Astrocyte (in vitro differentiated cells and primary cell): ENCODE measurements at regions not wholly inside any gene's neighbourhood (a gene's known extent, or its start where the extent isn't known, plus 50 kb on each side); places are given as distances from the start of the nearest gene placed in this dataset.

Experiments used
- DNase-seq: peaks from one replicate; pipeline ENCODE4 v3.0.0-alpha.2; 2010; ENCODE audit warnings: low read depth
- FAIRE-seq: peaks from 2 replicates; lab custom pipeline; 2011; peaks lifted over from hg19 to GRCh38; lab: Jason Lieb, UNC
- H2AFZ ChIP-seq: 2 replicates; pipeline ENCODE4 v1.6.0; 2012; ENCODE audit warnings: low read depth, low read length, inconsistent platforms
- H3K27ac ChIP-seq: 2 replicates; pipeline ENCODE4 v1.5.1; 2011; ENCODE audit warnings: low read depth, low read length, inconsistent platforms
- H3K27me3 ChIP-seq: 2 replicates; pipeline ENCODE4 v1.6.0; 2011; ENCODE audit warnings: low read length, inconsistent platforms; ENCODE audit not compliant: insufficient read depth
- H3K36me3 ChIP-seq: 2 replicates; pipeline ENCODE4 v1.5.1; 2011; ENCODE audit warnings: low read length, inconsistent platforms; ENCODE audit not compliant: insufficient read depth
- H3K4me1 ChIP-seq: 2 replicates; pipeline ENCODE4 v1.5.1; 2011; ENCODE audit warnings: low read length, inconsistent platforms; ENCODE audit not compliant: insufficient read depth
- H3K4me2 ChIP-seq: 2 replicates; pipeline ENCODE4 v1.6.0; 2012; ENCODE audit warnings: low read length, inconsistent platforms
- H3K4me3 ChIP-seq: 2 replicates; pipeline ENCODE4 v1.5.1; 2011; ENCODE audit warnings: low read depth, mild to moderate bottlenecking, low read length, inconsistent platforms; ENCODE audit not compliant: insufficient read depth
- H3K79me2 ChIP-seq: 2 replicates; pipeline ENCODE4 v1.6.0; 2012; ENCODE audit warnings: mild to moderate bottlenecking, low read length, inconsistent platforms; ENCODE audit not compliant: insufficient read depth
- H3K9ac ChIP-seq: 2 replicates; pipeline ENCODE4 v1.6.0; 2012; ENCODE audit warnings: mild to moderate bottlenecking, low read length, inconsistent platforms
- H3K9me3 ChIP-seq: 2 replicates; pipeline ENCODE4 v1.5.1; 2012; ENCODE audit warnings: low read depth, mild to moderate bottlenecking, low read length, inconsistent platforms; ENCODE audit not compliant: insufficient read depth
- H4K20me1 ChIP-seq: 2 replicates; pipeline ENCODE4 v1.6.0; 2012; ENCODE audit warnings: low read length, inconsistent platforms; ENCODE audit not compliant: insufficient read depth
- H3K27ac Mint-ChIP-seq: one replicate; pipeline ENCODE4 v1.8.0; 2021; ENCODE audit warnings: mild to moderate bottlenecking, mixed read lengths; ENCODE audit not compliant: unreplicated experiment
- H3K27me3 Mint-ChIP-seq: one replicate; pipeline ENCODE4 v1.8.0; 2021; ENCODE audit warnings: low read depth, mixed read lengths; ENCODE audit not compliant: unreplicated experiment
- H3K36me3 Mint-ChIP-seq: one replicate; pipeline ENCODE4 v1.8.0; 2021; ENCODE audit warnings: low read depth, mixed read lengths; ENCODE audit not compliant: unreplicated experiment
- H3K4me1 Mint-ChIP-seq: one replicate; pipeline ENCODE4 v1.8.0; 2021; ENCODE audit warnings: low read depth, mixed read lengths; ENCODE audit not compliant: unreplicated experiment
- H3K4me3 Mint-ChIP-seq: one replicate; pipeline ENCODE4 v1.8.0; 2021; ENCODE audit warnings: mild to moderate bottlenecking, moderate library complexity, mixed read lengths; ENCODE audit not compliant: unreplicated experiment
- H3K9me3 Mint-ChIP-seq: one replicate; pipeline ENCODE4 v1.8.0; 2021; ENCODE audit warnings: mild to moderate bottlenecking, mixed read lengths; ENCODE audit not compliant: unreplicated experiment
- CTCF ChIP-seq: IDR thresholded peaks from 2 replicates; pipeline ENCODE4 v1.5.1; 2011; ENCODE audit warnings: low read depth, mild to moderate bottlenecking, inconsistent platforms, low read length, moderate library complexity; ENCODE audit not compliant: insufficient read depth
- EZH2 ChIP-seq: IDR thresholded peaks from 2 replicates; pipeline ENCODE4 v1.6.1; 2012; ENCODE audit warnings: mild to moderate bottlenecking, low read length, inconsistent platforms; ENCODE audit not compliant: insufficient read depth

GRCh38 chr4:105025263-105026017 is 121.2 kb upstream of the TET2 start:
- Histone ChIP-seq H3K27me3 (no peaks in the 10 kb centered on the region), H3K4me3 (no peak overlapping the region), H3K36me3 (no peaks in the 10 kb centered on the region), H3K4me1 (no peaks in the 10 kb centered on the region), H2AFZ (no peak overlapping the region), H4K20me1 (no peaks in the 10 kb centered on the region), H3K79me2 (no peaks in the 10 kb centered on the region), H3K4me2 (no peak overlapping the region), H3K9ac (no peak overlapping the region), H3K9me3 (no peaks in the 10 kb centered on the region), H3K27ac (no peak overlapping the region)
- FAIRE-seq (no peak), DNase-seq (no peak)
- H3K36me3 Mint-ChIP-seq = no peaks in the 10 kb centered on the region
- peaks cover 3% of the 10 kb centered on the region for H3K27me3 Mint-ChIP-seq
- H3K27ac Mint-ChIP-seq = no peak overlapping the region
- no peaks in the 10 kb centered on the region for H3K4me1 Mint-ChIP-seq
- no peak overlapping the region for H3K4me3 Mint-ChIP-seq
- H3K9me3 Mint-ChIP-seq = peaks cover 1% of the 10 kb centered on the region
- TF ChIP-seq CTCF (no peak), EZH2 (no peak)

- Histone ChIP-seq H3K27me3 (no peaks in the 10 kb centered on the region), H3K9ac (no peak overlapping the region), H3K79me2 (no peaks in the 10 kb centered on the region), H3K9me3 (no peaks in the 10 kb centered on the region), H3K4me3 (no peak overlapping the region), H3K4me2 (no peak overlapping the region), H4K20me1 (no peaks in the 10 kb centered on the region), H3K27ac (no peak overlapping the region), H3K36me3 (no peaks in the 10 kb centered on the region), H2AFZ (no peak overlapping the region), H3K4me1 (no peaks in the 10 kb centered on the region)
- H3K9me3 Mint-ChIP-seq = no peaks in the 10 kb centered on the region
- H3K27ac Mint-ChIP-seq = no peak overlapping the region
- H3K4me1 Mint-ChIP-seq = no peaks in the 10 kb centered on the region
- DNase-seq (no peak), FAIRE-seq (no peak)
- TF ChIP-seq EZH2 = no peak
- no peak for TF ChIP-seq CTCF
- no peak overlapping the region for H3K4me3 Mint-ChIP-seq
- H3K36me3 Mint-ChIP-seq = no peaks in the 10 kb centered on the region
- no peaks in the 10 kb centered on the region for H3K27me3 Mint-ChIP-seq
Measured at GRCh38 chr4:105036991-105037390, 109.7 kb upstream of the TET2 start.

GRCh38 chr4:105042451-105042850 is 104.2 kb upstream of the TET2 start:
- Histone ChIP-seq H3K4me2 (no peak overlapping the region), H3K9ac (no peak overlapping the region), H3K4me3 (no peak overlapping the region), H3K4me1 (no peaks in the 10 kb centered on the region), H3K36me3 (no peaks in the 10 kb centered on the region), H4K20me1 (no peaks in the 10 kb centered on the region), H3K79me2 (no peaks in the 10 kb centered on the region), H3K9me3 (no peaks in the 10 kb centered on the region), H2AFZ (no peak overlapping the region), H3K27me3 (no peaks in the 10 kb centered on the region), H3K27ac (no peak overlapping the region)
- Mint-ChIP-seq H3K27me3 (no peaks in the 10 kb centered on the region), H3K4me3 (no peak overlapping the region), H3K4me1 (no peaks in the 10 kb centered on the region), H3K9me3 (no peaks in the 10 kb centered on the region), H3K36me3 (no peaks in the 10 kb centered on the region), H3K27ac (no peak overlapping the region)
- DNase-seq = no peak
- no peak for TF ChIP-seq CTCF
- TF ChIP-seq EZH2 = no peak
- FAIRE-seq = no peak
